Coronary artery (tissue), 2 donors: ENCODE measurements at regions not wholly inside any gene's neighbourhood (a gene's known extent, or its start where the extent isn't known, plus 50 kb on each side); places are given as distances from the start of the nearest gene placed in this dataset.

Source experiments
- DNase-seq: peaks from one replicate; pipeline ENCODE4 v3.0.0-alpha.2; 2017; ENCODE audit warnings: low spot score
- H3K27ac ChIP-seq, 2 donors: fragments of 200-600 bp; sonication (generic); one replicate each; pipeline ENCODE4 v1.5.1; 2016 to 2019
- H3K4me3 ChIP-seq: fragments of 200-600 bp; sonication (generic); 2 replicates; pipeline ENCODE4 v1.5.1; 2016; ENCODE audit warnings: mild to moderate bottlenecking, moderate library complexity
- TF ChIP-seq, protein P1 (sequence below): fragments of 200-600 bp; sonication (generic); IDR thresholded peaks from one replicate; pipeline ENCODE4 v1.5.1; 2019; ENCODE audit warnings: antibody characterized with exemption

DNA sequence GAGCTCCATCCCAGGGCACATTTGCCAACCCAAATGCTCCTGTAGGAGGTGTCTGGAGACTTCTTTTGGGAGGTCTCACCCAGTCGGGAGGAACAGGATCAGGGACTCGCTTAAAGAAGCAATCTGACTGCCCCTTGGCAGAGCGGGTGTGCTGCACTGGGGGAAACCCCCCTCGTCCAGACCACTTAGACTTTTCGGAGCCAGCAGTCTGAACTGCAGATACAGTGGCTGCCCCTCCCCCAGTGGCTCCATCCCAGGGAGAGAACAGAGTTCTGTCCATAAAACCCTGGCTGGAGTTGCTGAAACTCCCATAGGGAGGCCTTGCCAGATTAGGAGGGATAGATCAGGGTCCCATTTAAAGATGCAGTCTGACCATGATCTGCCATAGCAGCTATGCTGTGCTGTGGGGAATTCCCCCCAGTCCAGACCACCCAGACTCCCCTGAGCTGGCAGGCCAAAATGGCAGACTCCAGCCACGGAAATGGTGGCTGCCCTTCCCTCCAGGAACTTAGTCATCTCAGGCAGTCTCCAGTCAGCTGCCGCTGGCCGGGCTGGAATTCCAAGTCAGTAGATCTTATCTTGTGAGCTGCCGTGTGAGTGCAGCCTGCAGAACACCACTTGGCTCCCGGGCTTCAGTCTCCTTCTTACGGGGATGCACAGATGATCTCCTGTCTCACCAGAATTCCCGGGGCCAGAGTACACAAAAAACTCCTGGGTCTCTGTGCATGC lies 278.1 kb upstream of the SASH1 start:
- H3K27ac ChIP-seq: no peak overlapping the region

GRCh38 chr6:148068437-148069061 lies 274.1 kb upstream of the SASH1 start:
- H3K4me3 ChIP-seq: no peak overlapping the region
- DNase-seq: no peak
- TF ChIP-seq, protein P1, sequence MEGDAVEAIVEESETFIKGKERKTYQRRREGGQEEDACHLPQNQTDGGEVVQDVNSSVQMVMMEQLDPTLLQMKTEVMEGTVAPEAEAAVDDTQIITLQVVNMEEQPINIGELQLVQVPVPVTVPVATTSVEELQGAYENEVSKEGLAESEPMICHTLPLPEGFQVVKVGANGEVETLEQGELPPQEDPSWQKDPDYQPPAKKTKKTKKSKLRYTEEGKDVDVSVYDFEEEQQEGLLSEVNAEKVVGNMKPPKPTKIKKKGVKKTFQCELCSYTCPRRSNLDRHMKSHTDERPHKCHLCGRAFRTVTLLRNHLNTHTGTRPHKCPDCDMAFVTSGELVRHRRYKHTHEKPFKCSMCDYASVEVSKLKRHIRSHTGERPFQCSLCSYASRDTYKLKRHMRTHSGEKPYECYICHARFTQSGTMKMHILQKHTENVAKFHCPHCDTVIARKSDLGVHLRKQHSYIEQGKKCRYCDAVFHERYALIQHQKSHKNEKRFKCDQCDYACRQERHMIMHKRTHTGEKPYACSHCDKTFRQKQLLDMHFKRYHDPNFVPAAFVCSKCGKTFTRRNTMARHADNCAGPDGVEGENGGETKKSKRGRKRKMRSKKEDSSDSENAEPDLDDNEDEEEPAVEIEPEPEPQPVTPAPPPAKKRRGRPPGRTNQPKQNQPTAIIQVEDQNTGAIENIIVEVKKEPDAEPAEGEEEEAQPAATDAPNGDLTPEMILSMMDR: no peak
- H3K27ac ChIP-seq: no peak overlapping the region

More for the DNA sequence above, 278.1 kb upstream of the SASH1 start:
- DNase-seq: no peak
- TF ChIP-seq, protein P1: no peak
- no peak overlapping the region for H3K4me3 ChIP-seq

- no peak for DNase-seq
- Histone ChIP-seq H3K27ac (no peak overlapping the region), H3K4me3 (no peak overlapping the region)
- TF ChIP-seq, protein P1: no peak
Observed at GRCh38 chr6:148069256-148069655, 273.4 kb upstream of the SASH1 start.

GRCh38 chr6:148074291-148074690 lies 268.3 kb upstream of the SASH1 start:
- no peak for DNase-seq
- TF ChIP-seq, protein P1: no peak
- Histone ChIP-seq H3K4me3 (no peak overlapping the region), H3K27ac (no peak overlapping the region)

DNA sequence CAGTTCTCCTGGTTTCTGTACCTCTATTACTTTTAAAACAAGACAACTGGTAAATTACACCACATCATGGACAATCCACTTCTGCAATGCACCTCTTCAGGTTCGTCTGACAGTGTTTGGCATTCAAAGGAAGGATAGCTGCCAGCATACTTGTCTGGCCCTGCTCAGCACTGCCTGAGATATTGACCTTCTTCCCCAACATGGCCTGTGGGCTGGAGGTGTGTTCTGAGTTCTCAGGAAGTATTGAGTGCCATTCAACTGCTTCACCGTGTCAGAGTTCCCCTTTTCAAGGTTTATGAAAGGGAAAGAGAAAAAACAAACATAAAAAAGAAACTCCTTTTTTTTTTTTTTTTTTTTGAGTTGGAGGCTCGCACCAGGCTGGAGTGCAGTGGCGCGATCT lies 267.9 kb upstream of the SASH1 start:
- TF ChIP-seq, protein P1: no peak
- DNase-seq: no peak
- Histone ChIP-seq H3K27ac (no peak overlapping the region), H3K4me3 (no peak overlapping the region)

- no peak for DNase-seq
- H3K4me3 ChIP-seq: no peak overlapping the region
Observed at GRCh38 chr6:148075352-148075751, 267.3 kb upstream of the SASH1 start.

More at GRCh38 chr6:148075352-148075751, 267.3 kb upstream of the SASH1 start:
- H3K27ac ChIP-seq: no peak overlapping the region
- TF ChIP-seq, protein P1: no peak
